ENCODE measurements at regions not wholly inside any gene's neighbourhood (a gene's known extent, or its start where the extent isn't known, plus 50 kb on each side); places are given as distances from the start of the nearest gene placed in this dataset.

GRCh38 chr12:53817021-53817389 lies 65.2 kb upstream of the CISTR start:
- H3K4me3 ChIP-seq = no peak overlapping the region
- intact Hi-C loops (cut with DNase I) = no loop called here
- no peaks in the 10 kb centered on the region for H3K4me1 ChIP-seq (ENCODE audit: insufficient read depth)
- H3K27ac ChIP-seq = no peak overlapping the region
- no peak for TF ChIP-seq EP300 (IDR thresholded peaks at IDR 0.05)
- H3K27me3 ChIP-seq = no peaks in the 10 kb centered on the region
- H3K9me3 ChIP-seq = no peaks in the 10 kb centered on the region
- no peaks in the 10 kb centered on the region for H3K36me3 ChIP-seq
- no peak for DNase-seq

- Histone ChIP-seq H3K4me1 (ENCODE audit: insufficient read depth) (no peaks in the 10 kb centered on the region), H3K27ac (no peak overlapping the region), H3K4me3 (no peak overlapping the region), H3K27me3 (no peaks in the 10 kb centered on the region), H3K9me3 (no peaks in the 10 kb centered on the region), H3K36me3 (no peaks in the 10 kb centered on the region)
- intact Hi-C loops (cut with DNase I) = no loop called here
- DNase-seq = no peak
- no peak for TF ChIP-seq POLR2A (IDR thresholded peaks at IDR 0.05)
- TF ChIP-seq CTCF (IDR thresholded peaks at IDR 0.05) = no peak
- no peak for TF ChIP-seq EP300 (IDR thresholded peaks at IDR 0.05)
- WGBS, 3 donors = 55 to 65% (median 60%) methylated on average over 3 of the region's 3 CpGs
Observed at GRCh38 chr12:53820514-53821306, 68.9 kb upstream of the CISTR start.

- no peaks in the 10 kb centered on the region for H3K4me1 ChIP-seq (ENCODE audit: insufficient read depth)
- intact Hi-C loops (cut with DNase I) = no loop called here
- TF ChIP-seq POLR2A (IDR thresholded peaks at IDR 0.05) (no peak), EP300 (IDR thresholded peaks at IDR 0.05) (no peak), CTCF (IDR thresholded peaks at IDR 0.05) (no peak)
- H3K9me3 ChIP-seq = no peaks in the 10 kb centered on the region
- H3K27me3 ChIP-seq = no peaks in the 10 kb centered on the region
- no peak for DNase-seq
- no peak overlapping the region for H3K4me3 ChIP-seq
- no peaks in the 10 kb centered on the region for H3K36me3 ChIP-seq
- WGBS, 3 donors = 48 to 61% (median 56%) methylated on average over 9 of the region's 9 CpGs
- no peak overlapping the region for H3K27ac ChIP-seq
Observed at GRCh38 chr12:53824001-53824712, 72.4 kb upstream of the CISTR start.

- 72 to 83% (median 81%) methylated on average over 8 of the region's 8 CpGs for WGBS, 3 donors
Observed at GRCh38 chr12:53825246-53826081, 73.7 kb upstream of the CISTR start.

More at GRCh38 chr12:53825246-53826081, 73.7 kb upstream of the CISTR start:
- DNase-seq = no peak
- H3K27ac ChIP-seq = no peak overlapping the region
- no peaks in the 10 kb centered on the region for H3K4me1 ChIP-seq (ENCODE audit: insufficient read depth)
- no peaks in the 10 kb centered on the region for H3K9me3 ChIP-seq
- H3K27me3 ChIP-seq = no peaks in the 10 kb centered on the region
- intact Hi-C loops (cut with DNase I) = no loop called here
- H3K36me3 ChIP-seq = no peaks in the 10 kb centered on the region
- H3K4me3 ChIP-seq = no peak overlapping the region
- TF ChIP-seq POLR2A (IDR thresholded peaks at IDR 0.05) = no peak
- no peak for TF ChIP-seq EP300 (IDR thresholded peaks at IDR 0.05)
- TF ChIP-seq CTCF (IDR thresholded peaks at IDR 0.05) = no peak

Measured in ovary (tissue), 7 donors.